ENCODE measurements at regions not wholly inside any gene's neighbourhood (a gene's known extent, or its start where the extent isn't known, plus 50 kb on each side); places are given as distances from the start of the nearest gene placed in this dataset.

- WGBS, 10 experiments: 76 to 96% (median 80%) methylated on average over 1 to 5 of the region's 19 CpGs; no CpG with 5 or more reads in 6 of the 10 experiments
- no peaks in the 10 kb centered on the region for H3K4me1 ChIP-seq (replicated peaks in 1 of 2)
- ATAC-seq (replicated peaks in 6 of 8): no peak
- H3K27ac ChIP-seq: no peak overlapping the region
- H3K4me3 ChIP-seq: no peak overlapping the region
- in situ Hi-C loops (cut with MboI; ENCODE audit: low pct_unique_long_range_greater_than_20kb in 2 of 9, low sequenced_read_pairs in 9 of 9, unreplicated experiment in 9 of 9): no loop called here
Observed at GRCh38 chr22:48755059-48755949, 1072.4 kb downstream of the BRD1 start.

GRCh38 chr22:48754611-48755058 lies 1073.0 kb downstream of the BRD1 start:
- H3K27ac ChIP-seq: no peak overlapping the region
- no peak overlapping the region for H3K4me3 ChIP-seq
- no peak for ATAC-seq (replicated peaks in 6 of 8)
- in situ Hi-C loops (cut with MboI; ENCODE audit: low pct_unique_long_range_greater_than_20kb in 2 of 9, low sequenced_read_pairs in 9 of 9, unreplicated experiment in 9 of 9): no loop called here
- no peaks in the 10 kb centered on the region for H3K4me1 ChIP-seq (replicated peaks in 1 of 2)
- 100% methylated on average over 1 of the region's 10 CpGs; no CpG with 5 or more reads in 9 of the 10 experiments for WGBS, 10 experiments

DNA sequence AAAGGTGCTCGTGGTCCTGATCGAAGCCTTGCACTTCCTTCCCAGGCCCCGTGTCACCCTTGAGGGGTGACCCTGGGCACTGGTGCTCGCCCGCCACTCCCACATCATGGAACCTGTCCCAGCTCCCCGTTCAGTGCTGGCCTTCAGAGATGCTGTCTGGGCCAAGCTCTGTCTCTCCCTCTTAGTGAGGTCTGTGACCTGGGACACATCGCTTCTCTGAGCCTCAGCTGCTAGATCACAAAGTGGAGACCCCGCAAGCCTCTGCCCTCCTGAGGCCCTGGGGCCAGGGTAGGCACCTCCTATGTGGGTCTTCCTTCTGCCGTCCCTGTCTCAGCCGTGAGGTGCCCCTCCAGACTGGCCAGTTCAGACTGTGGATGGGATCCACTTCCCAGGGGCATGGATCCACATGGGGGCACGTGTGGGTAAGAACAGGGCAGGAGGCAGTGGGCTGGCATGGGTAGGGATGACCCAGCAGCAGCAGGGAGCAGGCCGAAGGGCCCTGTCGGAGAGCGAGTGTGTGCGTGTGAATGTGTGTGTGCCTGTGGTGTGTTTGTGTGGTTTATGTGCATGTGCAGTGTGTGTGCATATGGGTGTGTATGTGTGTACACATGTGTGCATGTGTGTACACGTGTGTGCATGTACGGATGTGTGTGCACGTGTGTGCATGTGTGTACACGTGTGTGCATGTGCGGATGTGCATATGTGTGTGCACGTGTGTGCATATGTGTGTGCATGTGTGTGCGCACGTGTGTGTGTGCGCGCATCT lies 1073.7 kb downstream of the BRD1 start:
- in situ Hi-C loops (cut with MboI; ENCODE audit: low pct_unique_long_range_greater_than_20kb in 2 of 9, low sequenced_read_pairs in 9 of 9, unreplicated experiment in 9 of 9): no loop called here
- Histone ChIP-seq H3K27ac (no peak overlapping the region), H3K4me1 (replicated peaks in 1 of 2) (no peaks in the 10 kb centered on the region), H3K4me3 (no peak overlapping the region)
- 53 to 100% (median 71%) methylated on average over 1 to 8 of the region's 25 CpGs; no CpG with 5 or more reads in 4 of the 10 experiments for WGBS, 10 experiments
- ATAC-seq (replicated peaks in 6 of 8): no peak

DNA sequence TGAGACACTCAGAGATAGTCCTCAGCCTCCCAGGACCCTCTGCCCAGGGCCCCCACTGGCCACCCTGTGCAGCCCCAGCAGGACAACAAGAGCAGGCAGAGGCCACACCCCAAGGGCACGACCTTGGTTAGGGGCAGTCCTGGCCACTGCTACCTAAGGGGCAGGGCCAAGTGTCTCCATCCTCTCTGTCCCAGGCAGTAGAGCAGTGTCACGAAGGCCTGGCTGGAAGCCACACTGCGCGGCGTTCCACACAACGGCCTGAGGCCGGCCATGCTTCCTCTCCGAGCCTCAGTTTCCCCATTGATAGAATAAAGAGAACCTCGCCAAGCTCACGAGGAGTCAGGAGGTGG lies 1074.3 kb downstream of the BRD1 start:
- H3K4me3 ChIP-seq: no peak overlapping the region
- WGBS, 10 experiments: 59 to 64% methylated on average over 5 to 7 of the region's 10 CpGs; no CpG with 5 or more reads in 8 of the 10 experiments
- no peak overlapping the region for H3K27ac ChIP-seq
- no peak for ATAC-seq (replicated peaks in 6 of 8)
- H3K4me1 ChIP-seq (replicated peaks in 1 of 2): no peaks in the 10 kb centered on the region
- in situ Hi-C loops (cut with MboI; ENCODE audit: low pct_unique_long_range_greater_than_20kb in 2 of 9, low sequenced_read_pairs in 9 of 9, unreplicated experiment in 9 of 9): no loop called here

DNA sequence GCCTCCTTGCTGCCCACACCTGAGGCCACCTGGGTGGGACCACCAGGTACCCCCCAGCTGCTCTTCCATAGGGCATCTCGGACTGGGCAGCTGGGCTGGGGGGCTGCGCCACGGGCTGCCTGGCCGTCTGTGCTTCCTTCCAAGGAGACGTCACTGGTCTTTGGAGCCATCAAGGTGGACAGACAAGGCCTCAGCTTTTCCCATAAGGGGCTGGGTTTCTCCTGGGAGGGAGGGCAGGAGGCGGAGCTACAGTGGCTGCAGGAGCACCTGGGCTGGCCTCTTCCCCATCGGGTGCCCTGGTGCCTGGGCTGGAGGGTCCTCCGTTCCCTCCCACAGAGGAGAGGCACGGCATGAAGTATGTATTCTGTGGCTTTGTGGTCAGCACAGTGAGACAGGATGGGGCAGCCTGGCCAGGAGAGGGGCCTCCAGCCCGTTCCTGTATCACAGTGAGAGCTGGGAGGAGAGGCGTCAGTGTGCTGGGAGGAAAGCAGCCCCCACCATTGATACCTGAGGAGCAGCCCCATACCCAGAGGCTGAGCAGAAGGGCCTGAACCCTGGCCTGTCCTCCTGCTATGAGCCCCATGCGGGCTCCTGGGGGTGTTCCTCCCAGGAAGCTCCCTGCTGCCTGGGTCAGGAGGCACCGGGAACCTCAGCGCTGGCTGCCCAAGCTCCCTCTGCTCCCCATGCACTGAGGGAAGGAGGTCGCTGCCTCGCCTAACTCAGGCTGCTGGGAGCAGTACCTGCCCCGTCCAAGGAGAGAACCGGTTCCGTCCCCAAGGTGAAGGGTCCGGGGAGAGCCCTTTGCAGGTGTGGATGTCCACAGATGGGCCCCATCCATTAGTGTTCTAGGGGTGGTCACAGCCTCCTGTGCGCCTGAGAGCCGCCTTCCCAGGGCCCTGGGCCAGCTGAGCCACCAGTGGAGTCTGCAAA lies 1075.0 kb downstream of the BRD1 start:
- in situ Hi-C loops (cut with MboI; ENCODE audit: low pct_unique_long_range_greater_than_20kb in 2 of 9, low sequenced_read_pairs in 9 of 9, unreplicated experiment in 9 of 9): no loop called here
- Histone ChIP-seq H3K4me1 (replicated peaks in 1 of 2) (no peaks in the 10 kb centered on the region), H3K27ac (no peak overlapping the region), H3K4me3 (no peak overlapping the region)
- no peak for ATAC-seq (replicated peaks in 6 of 8)
- 30 to 100% (median 79%) methylated on average over 2 to 8 of the region's 22 CpGs; no CpG with 5 or more reads in 4 of the 10 experiments for WGBS, 10 experiments

- 40 to 92% (median 63%) methylated on average over 2 to 10 of the region's 26 CpGs; no CpG with 5 or more reads in 1 of the 10 experiments for WGBS, 10 experiments
- in situ Hi-C loops (cut with MboI; ENCODE audit: low pct_unique_long_range_greater_than_20kb in 2 of 9, low sequenced_read_pairs in 9 of 9, unreplicated experiment in 9 of 9): no loop called here
- Histone ChIP-seq H3K27ac (no peak overlapping the region), H3K4me3 (no peak overlapping the region), H3K4me1 (replicated peaks in 1 of 2) (no peaks in the 10 kb centered on the region)
- no peak for ATAC-seq (replicated peaks in 6 of 8)
Observed at GRCh38 chr22:48751539-48752437, 1075.9 kb downstream of the BRD1 start.

DNA sequence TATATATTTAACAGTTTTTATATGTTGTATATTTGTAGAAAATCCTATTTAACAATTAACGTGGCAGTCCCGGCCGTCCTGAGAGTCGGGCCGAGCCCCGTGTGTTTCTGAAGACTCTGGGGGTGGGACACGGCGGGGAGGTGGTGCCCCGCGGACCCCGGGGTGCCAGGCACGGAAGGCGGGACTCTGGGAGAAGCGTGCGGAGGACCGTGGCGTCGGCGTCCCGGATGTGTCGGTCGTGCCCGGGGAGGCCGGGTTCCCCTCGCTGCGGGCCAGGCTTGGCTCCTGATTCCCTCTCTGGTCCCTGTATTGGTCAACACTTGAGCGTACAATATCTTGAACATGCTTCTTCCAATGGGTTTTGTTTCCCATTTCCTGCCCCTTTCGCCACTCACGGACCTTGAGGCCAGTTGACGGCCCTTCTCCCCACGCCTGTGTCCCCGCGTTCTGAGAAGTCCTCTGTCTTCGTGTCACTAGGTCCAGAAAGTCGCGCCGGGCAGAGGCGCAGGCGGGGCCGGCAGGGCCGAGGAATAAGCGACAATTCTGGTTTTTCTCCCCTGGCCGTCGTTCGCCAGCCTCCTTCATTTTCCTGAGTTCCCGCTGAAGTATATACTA lies 1076.7 kb downstream of the BRD1 start:
- no peak for ATAC-seq (replicated peaks in 6 of 8)
- in situ Hi-C loops (cut with MboI; ENCODE audit: low pct_unique_long_range_greater_than_20kb in 2 of 9, low sequenced_read_pairs in 9 of 9, unreplicated experiment in 9 of 9): no loop called here
- no peaks in the 10 kb centered on the region for H3K4me1 ChIP-seq (replicated peaks in 1 of 2)
- no peak overlapping the region for H3K27ac ChIP-seq
- no peak overlapping the region for H3K4me3 ChIP-seq
- 76 to 100% (median 90%) methylated on average over 3 to 19 of the region's 46 CpGs; no CpG with 5 or more reads in 4 of the 10 experiments for WGBS, 10 experiments

GRCh38 chr22:48750282-48750681 lies 1077.4 kb downstream of the BRD1 start:
- in situ Hi-C loops (cut with MboI; ENCODE audit: low pct_unique_long_range_greater_than_20kb in 2 of 9, low sequenced_read_pairs in 9 of 9, unreplicated experiment in 9 of 9): no loop called here
- no peak for ATAC-seq (replicated peaks in 6 of 8)
- 60 to 98% (median 91%) methylated on average over 1 to 12 of the region's 27 CpGs; no CpG with 5 or more reads in 6 of the 10 experiments for WGBS, 10 experiments
- H3K4me3 ChIP-seq: no peak overlapping the region
- no peak overlapping the region for H3K27ac ChIP-seq
- H3K4me1 ChIP-seq (replicated peaks in 1 of 2): no peaks in the 10 kb centered on the region

DNA sequence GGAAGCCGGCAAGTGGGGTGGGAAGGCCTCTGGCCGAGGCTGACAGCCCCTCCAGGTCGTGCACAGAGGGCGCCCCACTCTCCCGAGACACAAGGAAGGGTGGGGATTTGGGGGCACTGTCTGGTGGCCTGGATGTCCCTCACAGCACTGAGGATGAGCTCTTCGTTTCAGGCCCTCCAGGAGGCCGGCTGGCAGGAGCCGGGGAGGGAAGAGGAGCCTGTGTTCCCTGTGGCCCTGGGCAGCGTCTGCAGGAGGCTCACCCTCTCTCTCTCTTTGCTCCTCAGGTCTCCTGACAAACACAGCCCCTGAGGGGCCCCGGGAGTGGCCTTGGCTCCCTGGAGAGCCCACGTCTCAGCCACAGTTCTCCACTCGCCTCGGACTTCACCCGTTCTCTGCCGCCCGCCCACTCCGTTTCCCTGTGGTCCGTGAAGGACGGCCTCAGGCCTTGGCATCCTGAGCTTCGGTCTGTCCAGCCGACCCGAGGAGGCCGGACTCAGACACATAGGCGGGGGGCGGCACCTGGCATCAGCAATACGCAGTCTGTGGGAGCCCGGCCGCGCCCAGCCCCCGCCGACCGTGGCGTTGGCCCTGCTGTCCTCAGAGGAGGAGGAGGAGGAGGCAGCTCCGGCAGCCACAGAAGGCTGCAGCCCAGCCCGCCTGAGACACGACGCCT lies 1078.0 kb downstream of the BRD1 start:
- in situ Hi-C loops (cut with MboI; ENCODE audit: low pct_unique_long_range_greater_than_20kb in 2 of 9, low sequenced_read_pairs in 9 of 9, unreplicated experiment in 9 of 9): no loop called here
- no peak overlapping the region for H3K27ac ChIP-seq
- H3K4me1 ChIP-seq (replicated peaks in 1 of 2): no peaks in the 10 kb centered on the region
- WGBS, 10 experiments: 29 to 95% methylated on average over 4 of the region's 37 CpGs; no CpG with 5 or more reads in 8 of the 10 experiments
- no peak for ATAC-seq (replicated peaks in 6 of 8)
- no peak overlapping the region for H3K4me3 ChIP-seq

GRCh38 chr22:48748860-48749554 lies 1078.7 kb downstream of the BRD1 start:
- H3K4me3 ChIP-seq: no peak overlapping the region
- no peak for ATAC-seq (replicated peaks in 6 of 8)
- no peak overlapping the region for H3K27ac ChIP-seq
- no peaks in the 10 kb centered on the region for H3K4me1 ChIP-seq (replicated peaks in 1 of 2)
- WGBS, 10 experiments: 0 to 100% (median 100%) methylated on average over 1 of the region's 14 CpGs; no CpG with 5 or more reads in 7 of the 10 experiments
- in situ Hi-C loops (cut with MboI; ENCODE audit: low pct_unique_long_range_greater_than_20kb in 2 of 9, low sequenced_read_pairs in 9 of 9, unreplicated experiment in 9 of 9): no loop called here
